RCC 7860 (cell line): ENCODE measurements at regions not wholly inside any gene's neighbourhood (a gene's known extent, or its start where the extent isn't known, plus 50 kb on each side); places are given as distances from the start of the nearest gene placed in this dataset.
"Not testable (repeated sequence)": the region's sequence is repeated elsewhere in the genome, so short reads cannot be mapped to it uniquely, and the experiment has no call there.

Experiments used
- DNase-seq: peaks from one replicate; pipeline ENCODE4 v3.0.0-alpha.2; 2015; ENCODE audit warnings: low spot score
- FAIRE-seq: peaks from 2 replicates; lab custom pipeline; 2012; peaks lifted over from hg19 to GRCh38; lab: Jason Lieb, UNC

DNA sequence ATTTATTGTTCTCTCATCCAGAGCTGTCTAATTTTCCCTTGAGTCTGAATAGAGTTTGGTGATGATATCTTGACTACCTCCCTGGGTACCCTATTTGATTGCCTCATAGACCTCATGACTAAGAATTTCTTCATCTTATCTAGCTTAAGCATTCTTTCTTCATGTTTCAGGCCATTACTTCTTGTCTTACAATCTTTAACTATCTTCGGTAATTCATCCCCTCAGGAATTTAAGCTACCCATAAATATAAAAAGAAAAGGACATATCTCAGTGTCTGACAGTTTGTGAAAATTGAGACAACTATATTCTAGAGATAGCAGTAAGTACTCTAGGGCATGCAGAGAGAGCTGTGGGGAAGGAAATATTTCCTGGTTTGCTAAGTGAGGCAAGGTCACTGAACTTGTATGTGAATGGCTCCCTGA, 466.1 kb upstream of the GRID2 start:
- DNase-seq (peak; percentile 97), FAIRE-seq (peak; percentile 99)

DNA sequence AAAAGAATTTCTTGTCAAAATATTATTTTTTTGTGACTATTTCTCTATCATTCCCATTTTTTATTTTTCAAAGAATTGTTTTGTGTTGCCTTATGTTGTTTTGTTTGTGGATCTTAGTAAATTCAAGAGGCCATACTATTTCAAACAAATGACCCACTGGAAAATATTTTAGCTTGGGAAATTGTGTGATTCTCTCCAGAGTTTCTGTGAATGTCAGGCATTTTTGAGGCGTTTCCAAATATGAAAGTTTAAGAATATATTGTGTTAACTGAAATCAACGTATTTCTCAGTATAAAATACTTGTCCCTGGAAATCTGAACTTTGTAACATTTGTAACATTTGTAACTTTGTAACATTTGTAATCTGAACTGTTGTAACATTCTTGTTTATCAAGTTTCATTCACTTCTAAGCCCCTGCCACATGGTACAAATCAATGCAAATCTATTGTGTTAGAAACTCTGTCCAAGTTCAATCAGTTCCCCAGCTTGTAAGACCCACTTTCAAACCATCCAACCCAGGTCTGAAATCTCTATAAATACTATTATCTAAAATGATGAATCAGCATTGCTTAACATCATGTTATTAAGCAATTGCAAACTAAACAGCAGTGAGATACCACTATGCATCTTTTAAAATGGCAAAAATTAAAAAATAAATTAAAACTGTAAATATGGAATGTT, 465.4 kb upstream of the GRID2 start:
- DNase-seq (no peak), FAIRE-seq (peak; percentile 27)

DNA sequence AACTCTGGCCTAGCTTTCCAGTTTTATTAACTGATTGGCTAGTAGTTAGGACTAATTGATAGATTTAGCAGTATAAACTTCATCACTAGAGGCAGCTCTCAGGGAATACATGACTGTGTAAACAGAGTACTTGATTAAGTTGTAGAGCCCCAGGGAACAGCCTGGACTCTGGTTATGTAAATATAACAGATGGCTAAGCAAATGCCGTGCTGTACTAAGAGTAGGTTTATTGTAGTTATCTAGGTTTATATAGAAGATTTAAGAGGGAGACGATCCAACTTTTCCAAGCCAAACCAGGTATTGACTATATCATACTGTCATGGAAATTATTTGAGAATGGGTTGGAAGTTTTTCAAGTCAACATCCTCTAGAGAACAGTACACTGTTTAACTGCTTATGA, 463.4 kb upstream of the GRID2 start:
- no peak for FAIRE-seq
- no peak for DNase-seq

DNA sequence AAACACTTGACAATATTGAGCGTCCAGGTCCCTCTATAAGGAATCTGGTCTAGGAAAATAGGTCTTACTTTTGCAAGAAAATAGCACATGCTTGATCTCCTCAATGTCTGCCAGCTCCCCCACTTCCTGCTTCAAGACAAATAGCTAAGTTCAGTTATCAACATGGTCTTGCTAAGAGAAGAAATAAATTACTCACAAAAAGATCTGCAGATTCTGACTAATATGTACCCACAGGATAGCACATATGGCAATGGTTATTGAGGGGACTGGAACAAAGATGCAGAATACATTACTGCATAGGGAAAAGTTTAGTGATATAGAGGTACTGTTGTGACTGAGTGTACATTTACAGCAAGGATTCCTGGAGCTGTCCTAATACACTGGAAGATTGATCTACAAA, 457.5 kb upstream of the GRID2 start:
- FAIRE-seq (no peak), DNase-seq (no peak)

DNA sequence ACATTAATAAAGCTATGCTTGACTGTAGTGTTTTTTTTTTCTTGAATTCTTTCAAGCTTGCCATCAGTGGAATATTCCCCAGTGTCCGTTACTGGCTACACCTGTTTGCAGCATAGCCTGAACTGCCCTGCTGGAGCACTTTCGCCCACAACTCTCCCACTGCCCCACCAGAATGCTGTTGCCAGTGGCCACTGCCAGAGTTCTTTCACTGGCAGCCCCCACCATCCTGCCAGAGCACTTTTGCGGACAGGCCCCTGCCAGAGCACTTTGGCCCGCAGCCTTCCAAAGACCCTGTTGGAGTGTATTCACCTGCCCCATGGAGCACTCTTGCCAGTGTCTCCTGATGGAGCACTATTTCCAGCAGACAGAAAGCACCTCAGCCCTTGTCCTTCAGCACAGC, 452.3 kb upstream of the GRID2 start:
- DNase-seq (no peak), FAIRE-seq (no peak)

DNA sequence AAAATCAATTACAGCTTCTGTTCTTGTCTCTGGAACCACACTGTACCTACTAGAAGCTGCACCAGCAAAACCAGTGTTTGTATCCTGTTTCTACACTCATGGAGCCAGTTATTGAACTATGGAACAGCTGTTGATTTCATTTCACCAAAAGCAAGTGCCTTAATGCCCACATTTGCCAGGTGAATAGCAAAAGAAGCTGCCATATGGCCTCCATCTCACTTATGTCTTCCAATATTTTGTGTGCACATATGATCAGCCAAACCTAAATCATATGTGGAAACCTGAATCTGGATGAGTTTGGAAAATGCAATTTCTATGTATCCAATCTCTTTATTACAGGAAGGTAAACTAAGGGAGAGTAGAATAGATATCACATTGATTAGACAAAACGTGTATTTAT, 415.8 kb upstream of the GRID2 start:
- FAIRE-seq (no peak), DNase-seq (no peak)

DNA sequence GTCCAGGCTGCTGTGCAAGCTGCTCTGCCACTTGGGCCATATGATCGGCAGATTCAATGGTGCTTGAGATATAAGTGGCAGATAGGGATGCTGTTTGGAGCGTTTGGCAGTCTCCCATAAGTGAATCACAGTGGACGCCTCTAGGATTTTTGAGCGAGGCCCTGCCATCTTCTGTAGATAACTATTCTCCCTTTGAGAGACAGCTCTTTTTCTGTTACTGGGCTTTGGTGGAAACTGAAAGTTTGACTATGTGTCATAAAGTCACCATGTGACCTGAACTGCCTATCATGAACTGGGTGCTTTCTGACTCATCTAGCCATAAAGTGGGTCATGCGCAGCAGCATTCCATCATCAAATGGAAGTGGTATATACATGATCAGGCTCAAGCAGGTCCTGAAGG, 412.5 kb upstream of the GRID2 start:
- not testable (repeated sequence) for DNase-seq, FAIRE-seq

DNA sequence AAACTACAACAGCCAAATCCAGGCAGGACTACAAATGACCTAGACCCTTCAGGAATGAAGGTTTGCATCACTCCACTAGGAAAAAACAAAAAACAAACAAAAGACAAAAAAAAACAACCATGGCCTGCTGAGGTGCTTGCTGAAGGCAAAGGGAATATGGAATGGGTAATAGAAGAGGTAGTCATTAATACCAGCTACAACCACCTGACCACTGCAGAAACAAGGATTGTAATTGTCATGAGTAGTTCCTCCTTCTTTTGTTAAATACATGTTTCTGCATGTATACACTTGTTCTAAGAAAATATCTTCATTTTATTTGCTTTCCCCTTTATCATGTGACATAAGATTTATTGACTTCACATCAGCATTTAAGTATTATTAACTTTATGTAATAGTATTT, 409.8 kb upstream of the GRID2 start:
- DNase-seq (no peak), FAIRE-seq (no peak)

DNA sequence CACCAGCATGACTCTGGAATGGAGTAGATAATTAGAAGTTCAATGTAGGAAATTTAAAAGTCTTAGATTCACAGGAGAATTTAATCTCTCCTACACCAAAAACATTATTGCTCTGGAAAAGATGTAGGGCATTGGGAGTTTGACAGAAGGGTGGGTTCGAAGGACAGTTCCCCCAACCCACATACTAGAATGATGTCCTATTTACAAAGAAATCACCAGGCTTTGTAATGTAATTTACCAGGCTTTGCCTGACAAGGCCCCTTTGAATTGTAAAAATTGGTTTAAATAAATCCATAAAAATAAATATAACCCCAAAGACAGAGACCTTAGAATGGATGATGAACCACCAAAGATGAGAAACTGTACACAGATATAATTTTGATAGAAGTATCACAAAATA, 399.2 kb upstream of the GRID2 start:
- DNase-seq (no peak), FAIRE-seq (no peak)

DNA sequence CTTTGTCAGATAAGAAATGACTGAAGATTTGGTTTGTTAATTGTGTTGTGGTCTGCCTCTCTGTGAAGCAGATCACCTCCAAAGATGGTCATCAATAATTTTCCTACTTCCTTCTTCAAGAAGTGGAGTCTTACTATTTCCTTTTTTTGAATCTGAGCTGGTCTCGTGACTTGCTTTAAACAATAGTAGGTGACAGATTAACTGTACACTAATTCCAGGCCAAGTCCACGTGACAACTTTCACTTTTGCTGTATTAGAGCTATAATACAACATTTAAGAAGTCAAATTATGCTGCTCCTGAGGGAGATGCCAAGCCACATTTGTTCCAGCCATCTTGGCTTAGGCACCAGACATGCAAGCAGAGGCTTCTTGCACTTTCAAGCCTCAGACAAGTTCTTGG, 393.8 kb upstream of the GRID2 start:
- DNase-seq (no peak), FAIRE-seq (no peak)

DNA sequence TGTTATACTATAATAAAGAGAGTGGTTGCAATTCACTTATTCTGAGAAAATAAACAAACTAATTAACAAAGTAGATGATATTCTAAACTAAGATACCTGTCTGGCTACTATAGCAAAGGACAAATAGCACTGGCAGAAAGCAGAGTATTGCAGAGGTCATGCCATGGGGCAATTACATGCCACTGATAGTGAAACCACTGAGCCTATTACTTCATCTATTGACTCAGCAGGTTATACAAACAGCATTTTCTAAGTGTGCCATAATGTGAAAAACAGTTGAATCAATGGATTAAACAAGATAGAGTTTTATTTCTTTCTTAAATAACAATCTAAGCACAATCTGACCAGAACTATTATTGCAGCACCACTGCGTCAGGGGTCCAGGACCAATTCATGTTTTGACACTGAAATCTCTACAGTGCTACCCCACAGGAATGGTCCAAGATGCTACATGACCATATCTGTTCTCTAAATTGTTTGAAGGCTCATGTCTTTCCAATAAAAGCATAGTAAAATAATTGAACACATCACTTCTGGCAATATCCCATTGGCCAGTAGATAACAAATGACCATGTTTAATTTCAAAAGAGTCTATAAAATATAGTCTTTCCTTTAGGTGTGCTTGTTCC, 389.5 kb upstream of the GRID2 start:
- DNase-seq: no peak
- FAIRE-seq: no peak

DNA sequence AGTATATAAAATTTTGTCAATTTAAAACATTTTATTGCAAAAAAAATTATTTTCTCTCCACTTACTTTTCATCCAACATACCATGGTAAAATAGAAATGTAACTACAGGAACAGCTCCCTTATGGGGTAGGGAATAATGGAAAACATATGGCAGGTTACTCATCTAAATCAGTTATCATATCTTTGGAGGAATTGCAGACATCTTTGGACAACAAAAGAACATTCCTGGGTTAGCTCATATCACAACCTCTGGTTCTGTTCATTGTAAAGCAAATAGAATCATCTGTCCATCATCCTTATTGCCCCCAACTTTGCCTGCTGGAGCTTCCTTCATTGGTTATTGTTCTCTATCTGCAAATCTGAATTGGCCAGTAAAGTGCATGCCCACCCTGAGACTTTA, 387.5 kb upstream of the GRID2 start:
- FAIRE-seq: no peak
- DNase-seq: no peak

DNA sequence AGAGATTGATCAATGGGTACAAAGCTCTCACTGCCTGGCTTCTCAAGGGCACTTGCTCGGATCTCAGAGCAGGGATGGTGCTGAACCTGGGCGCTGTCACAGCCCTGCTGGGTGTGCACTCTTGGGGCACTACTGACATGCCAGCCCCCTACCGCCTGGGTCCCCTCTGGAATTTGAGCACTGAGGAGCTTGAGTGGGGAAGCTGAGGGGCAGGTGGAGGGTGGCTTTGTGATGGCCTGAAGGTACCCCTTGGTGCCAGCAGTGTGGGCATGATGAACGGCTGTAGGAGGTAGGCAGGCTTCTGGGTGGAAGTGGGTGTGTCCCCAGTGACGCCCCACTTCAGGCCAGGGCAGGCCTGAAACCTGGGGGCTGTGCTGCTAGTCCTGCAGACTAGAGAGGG, 379.1 kb upstream of the GRID2 start:
- FAIRE-seq (no peak), DNase-seq (no peak)

DNA sequence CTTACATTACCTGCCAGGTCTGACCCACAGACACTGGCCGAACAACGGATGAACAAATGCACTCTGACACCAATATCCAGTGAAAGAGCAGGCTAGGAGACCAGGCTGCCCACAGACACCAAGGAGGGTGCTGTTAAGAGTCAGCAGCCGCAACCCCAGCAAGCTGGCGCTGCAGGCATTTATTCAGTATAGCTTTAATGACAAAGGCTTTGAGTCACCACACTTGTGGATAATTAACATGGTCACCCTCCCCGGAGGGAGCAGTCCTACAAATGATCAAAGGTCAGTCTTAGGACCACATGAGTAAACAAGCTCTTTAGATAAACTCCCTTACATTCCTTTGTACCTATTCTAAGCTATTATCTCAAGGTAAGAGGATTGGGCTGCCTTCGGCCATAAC, 368.5 kb upstream of the GRID2 start:
- DNase-seq (no peak), FAIRE-seq (no peak)

DNA sequence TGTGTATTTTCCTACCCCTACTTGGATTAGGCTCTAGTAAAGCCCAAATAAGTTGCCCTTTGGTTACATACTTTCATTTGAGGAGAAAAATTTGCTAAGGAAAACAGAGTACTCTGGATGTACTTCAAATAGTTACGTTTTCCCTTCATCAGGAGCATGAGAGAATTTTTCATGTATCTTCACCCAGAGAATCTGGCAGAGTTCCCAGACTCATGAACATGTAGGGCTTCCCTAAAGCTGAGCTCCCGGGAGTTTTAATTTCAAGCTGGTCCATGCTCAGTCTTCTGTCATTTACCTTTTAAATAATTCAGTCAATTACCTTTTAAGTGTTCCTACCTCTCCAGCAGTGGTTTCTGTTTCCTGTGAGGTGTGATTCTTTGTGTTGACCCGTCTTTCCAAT, 367.5 kb upstream of the GRID2 start:
- no peak for DNase-seq
- no peak for FAIRE-seq

DNA sequence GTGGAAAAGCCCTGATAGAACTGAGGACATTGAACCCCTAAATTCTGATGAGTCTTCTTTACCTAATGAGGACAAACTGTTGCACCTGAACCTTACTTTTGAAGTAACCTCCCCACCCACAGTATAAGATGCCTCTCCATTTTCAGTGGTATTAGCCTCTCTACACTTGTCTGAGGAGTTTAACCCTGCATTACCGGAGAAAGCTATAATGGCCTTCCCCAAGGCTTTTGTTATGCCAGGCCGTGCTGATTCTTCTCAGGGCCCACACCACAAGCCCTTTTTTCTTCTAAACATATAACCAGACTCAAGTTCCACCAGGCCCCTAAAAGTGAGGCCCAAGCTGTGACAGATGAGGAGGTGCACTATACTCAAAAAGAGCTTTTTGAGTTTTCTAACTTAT, 345.8 kb upstream of the GRID2 start:
- FAIRE-seq: no peak
- DNase-seq: no peak

DNA sequence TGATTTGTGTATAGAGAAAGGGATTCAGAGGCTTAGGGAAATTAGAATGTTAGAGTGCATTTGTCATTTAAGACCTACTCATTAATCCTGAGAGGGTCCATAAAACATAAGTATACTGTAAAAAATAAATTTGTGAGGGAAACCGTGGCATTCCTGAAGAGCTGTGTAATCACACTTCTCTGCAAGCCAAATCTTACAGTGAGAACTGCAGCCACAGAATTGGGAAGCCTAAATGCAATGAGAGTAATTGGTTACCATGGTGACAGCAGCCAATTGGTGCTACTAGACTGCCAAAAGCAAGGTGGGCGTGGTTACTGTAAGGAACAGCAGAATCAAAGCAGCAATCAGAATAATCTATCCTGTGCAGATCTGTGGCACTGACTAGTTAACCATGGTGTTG, 345.2 kb upstream of the GRID2 start:
- FAIRE-seq (no peak), DNase-seq (no peak)

DNA sequence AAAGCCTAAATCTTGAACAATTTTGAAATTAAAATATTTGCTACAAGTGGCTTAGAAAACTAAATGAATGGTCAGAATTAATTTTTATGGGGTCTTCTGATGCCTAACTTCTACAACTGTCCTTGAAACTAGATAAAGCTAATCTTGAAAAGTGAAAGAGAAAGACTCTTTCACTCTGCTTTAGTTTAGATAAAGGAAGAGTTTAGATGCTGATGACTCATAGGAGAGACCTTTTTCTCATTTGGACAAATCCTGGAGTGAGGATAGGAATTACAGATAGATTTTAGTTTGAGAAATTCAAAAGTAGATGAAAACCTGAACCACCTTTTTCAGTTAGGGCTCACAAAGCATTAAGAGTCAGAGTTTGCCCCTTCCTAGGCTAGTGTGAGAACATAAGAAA, 342.3 kb upstream of the GRID2 start:
- FAIRE-seq (no peak), DNase-seq (no peak)

DNA sequence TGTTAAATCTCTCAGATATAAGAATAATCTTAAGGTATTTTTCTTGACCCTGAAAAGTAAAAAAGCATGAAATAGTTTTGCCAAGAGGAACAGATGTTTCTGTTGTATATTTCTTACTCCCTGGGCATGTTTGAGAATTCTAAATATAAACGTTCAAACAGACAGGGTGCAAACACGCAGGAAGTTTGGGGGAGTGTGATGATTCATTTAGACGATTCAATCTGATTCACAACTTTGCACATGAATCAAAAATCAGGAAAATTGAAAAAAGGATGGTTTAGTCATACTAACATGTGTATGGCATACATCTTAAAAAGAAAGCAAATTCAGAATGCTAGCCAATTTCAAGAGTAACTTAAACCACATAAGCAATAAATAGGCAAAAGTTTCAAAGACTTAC, 340.3 kb upstream of the GRID2 start:
- DNase-seq: no peak

DNA sequence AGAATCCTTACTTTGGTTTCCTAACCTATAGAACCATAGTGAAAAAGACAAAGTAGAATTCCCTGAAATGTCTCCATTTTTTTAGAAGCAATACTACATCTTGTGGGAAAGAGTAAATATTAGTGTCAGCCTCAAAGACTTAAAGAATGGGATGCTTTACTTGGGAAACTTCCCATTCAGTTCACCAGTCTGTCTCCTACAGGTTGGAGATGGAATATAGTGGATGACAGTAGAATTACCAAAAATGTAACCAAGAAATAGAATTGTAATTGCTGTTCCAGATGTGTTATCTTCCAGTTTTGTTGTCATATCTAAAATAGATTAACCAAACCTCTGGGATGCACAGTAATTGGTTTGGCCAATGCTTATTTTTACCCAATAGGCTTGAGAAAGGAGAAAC, 338.6 kb upstream of the GRID2 start:
- FAIRE-seq: no peak
- no peak for DNase-seq

More for the DNA sequence above, 340.3 kb upstream of the GRID2 start:
- no peak for FAIRE-seq

DNA sequence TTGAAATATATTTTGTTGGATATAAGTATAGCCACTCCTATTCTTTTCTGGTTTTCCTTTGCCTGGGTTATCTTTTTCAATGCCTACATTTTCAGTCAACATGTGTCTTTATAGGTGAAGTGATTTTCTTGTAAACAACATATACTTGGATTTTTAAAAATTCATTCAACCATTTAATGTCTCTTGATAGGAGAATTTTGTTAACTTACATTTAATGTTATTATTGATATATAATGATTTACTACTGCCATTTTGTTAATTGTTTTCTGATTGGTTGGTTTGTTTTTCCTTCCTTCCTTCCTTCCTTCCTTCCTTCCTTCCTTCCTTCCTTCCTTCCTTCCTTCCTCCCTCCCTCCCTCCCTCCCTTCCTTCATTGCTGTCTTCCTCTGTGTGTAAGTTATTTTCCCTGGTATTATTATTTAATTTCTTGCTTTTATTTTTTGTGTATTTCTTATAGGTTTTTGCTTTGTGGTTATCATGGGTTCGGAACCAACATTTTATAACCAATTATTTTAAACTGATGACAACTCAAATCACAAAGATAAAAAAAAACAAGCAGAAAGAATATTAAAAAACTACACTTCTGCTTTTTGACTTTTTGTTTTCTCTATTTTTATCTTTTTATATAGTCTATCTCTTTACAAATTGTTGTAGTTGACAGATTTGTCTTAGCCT, 330.1 kb upstream of the GRID2 start:
- DNase-seq (no peak), FAIRE-seq (no peak)

DNA sequence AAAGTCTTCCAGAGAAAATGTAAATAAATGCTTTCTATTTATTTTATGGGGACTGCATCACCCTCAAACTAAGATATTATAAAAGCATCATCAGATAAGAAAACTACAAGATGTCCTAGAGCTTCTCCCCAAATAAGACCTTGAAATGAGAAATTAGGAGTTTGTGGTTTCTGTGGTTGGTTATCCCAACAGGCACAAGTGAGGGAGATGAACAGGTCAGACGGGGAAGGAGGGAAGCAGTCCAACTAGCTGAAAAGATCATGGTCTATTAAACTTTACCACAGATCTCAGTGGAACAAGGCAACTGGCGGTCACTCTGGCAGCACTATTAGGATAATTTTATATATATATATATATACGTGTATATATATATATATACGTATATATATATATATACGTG, 319.3 kb upstream of the GRID2 start:
- DNase-seq: peak; percentile 15
- peak; percentile 84 for FAIRE-seq
